ENCODE measurements at regions not wholly inside any gene's neighbourhood (a gene's known extent, or its start where the extent isn't known, plus 50 kb on each side); places are given as distances from the start of the nearest gene placed in this dataset.
"Not testable (repeated sequence)": the region's sequence is repeated elsewhere in the genome, so short reads cannot be mapped to it uniquely, and the experiment has no call there.

DNA sequence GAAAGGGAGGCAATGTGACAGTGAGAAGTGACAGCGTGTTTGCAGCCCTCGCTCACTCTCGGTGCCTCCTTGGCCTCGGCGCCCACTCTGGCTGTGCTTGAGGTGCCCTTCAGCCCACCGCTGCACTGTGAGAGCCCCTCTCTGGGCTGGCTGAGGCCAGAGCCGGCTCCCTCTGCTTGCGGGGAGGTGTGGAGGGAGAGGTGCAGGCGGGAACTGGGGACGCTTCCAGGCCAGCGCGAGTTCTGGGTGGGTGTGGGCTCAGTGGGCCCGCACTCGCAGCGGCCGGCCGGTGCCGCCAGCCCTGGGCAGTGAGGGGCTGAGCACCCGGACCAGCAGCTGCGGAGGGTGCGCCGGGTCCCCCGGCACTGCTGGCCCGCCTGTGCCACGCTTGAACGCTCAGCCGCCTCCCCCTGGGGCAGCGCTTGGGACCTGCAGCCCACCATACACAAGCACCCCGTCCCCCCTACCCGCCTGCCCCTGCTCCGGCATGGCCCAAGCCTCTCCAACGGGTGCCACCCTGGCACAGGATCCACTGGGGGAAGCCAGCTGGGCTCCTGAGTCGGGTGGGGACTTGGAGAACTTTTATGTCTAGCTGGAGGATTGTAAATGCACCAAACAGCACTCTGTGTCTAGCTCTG lies 1142.8 kb upstream of the INTU start:
- no peak for DNase-seq (ENCODE audit: low read depth, low spot score)

DNA sequence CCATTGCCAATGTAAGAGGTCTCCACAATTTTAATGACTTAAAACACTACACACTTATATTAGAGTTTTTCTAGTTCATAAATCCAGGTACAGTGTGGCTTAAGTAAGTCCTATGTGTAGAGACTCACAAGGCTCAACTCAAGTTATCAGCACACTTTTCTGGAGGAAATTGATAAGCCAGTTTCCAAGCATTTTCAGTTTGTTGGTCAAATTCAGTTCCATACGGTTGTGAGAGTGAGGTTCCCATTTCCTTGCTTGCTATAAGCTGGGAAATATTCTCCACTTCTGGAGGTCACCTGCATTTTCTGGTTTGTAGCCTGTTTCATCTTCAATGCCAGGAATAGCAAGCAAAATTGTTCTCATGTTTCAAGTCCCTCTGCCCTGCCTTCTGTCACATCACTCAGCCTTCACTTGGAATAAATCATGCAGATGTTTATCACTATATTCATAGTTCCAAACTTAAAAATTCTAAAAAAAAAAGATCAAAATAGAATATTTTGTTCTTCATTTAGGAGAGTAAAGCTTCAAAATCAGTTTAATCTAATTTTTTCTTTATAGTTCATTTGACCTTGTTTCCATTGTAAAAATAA lies 1137.5 kb upstream of the INTU start:
- no peak for DNase-seq (ENCODE audit: low read depth, low spot score)

- DNase-seq (ENCODE audit: low read depth, low spot score), result no peak
Observed at GRCh38 chr4:126512979-126513378, 1119.8 kb upstream of the INTU start.

- no peak for DNase-seq (ENCODE audit: low read depth, low spot score)
Observed at GRCh38 chr4:126513596-126513995, 1119.2 kb upstream of the INTU start.

- no peak for DNase-seq (ENCODE audit: low read depth, low spot score)
Observed at GRCh38 chr4:126520731-126521130, 1112.0 kb upstream of the INTU start.

- not testable (repeated sequence) for DNase-seq (ENCODE audit: low read depth, low spot score)
Observed at GRCh38 chr4:126525400-126525799, 1107.4 kb upstream of the INTU start.

- no peak for DNase-seq (ENCODE audit: low read depth, low spot score)
Observed at GRCh38 chr4:126526335-126526734, 1106.4 kb upstream of the INTU start.

DNA sequence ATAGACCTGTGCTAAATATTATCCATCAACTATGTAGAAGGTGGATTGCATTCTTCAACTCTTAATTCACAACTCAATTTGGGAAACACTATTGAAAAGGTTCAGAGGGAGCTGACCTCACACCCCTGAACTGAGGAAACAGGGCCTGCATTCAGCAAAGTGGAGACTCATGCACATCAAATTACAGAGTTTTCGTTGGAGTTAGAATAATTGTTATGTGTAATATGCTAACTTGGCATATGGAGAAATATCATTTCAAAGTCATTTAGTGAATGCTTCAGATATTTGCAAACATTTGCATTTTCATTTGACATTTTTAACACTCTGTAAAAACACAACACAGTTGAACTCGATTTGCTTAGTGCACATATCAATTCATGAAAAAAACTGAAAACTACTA lies 1102.8 kb upstream of the INTU start:
- DNase-seq (ENCODE audit: low read depth, low spot score), result no peak

GRCh38 chr4:126530996-126531585 lies 1101.7 kb upstream of the INTU start:
- DNase-seq (ENCODE audit: low read depth, low spot score), result no peak

GRCh38 chr4:126532527-126532926 lies 1100.2 kb upstream of the INTU start:
- DNase-seq (ENCODE audit: low read depth, low spot score), result no peak

DNA sequence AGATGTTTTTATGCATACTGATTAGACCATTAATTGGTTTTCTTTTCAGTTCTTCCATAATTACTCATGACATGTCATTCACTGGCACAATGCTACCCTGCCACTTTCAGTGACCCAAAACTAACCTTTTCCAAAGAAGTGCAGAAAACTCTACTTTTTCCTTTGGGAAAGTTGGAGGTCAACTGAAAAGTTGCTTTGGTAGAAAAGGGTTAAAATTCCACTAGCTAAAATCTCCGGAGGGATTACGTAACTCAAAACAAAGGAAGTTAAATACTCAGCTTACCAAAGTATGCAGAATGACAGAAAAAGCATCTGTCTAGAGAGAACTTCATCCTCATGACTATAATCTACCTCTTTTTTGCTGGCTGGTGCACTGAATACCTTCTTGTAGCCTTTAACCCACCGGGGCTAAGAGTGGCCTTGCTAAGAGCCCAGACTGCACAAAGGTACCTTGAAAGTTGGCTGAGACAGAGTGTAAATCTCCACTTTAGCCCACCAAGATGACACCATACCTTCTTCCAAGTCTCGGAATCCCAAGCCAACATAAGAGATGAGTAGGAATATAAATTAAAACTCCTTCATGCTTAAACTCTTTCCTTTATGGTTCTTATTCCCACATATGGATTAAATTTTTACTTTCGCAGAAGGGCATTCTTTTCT lies 1099.5 kb upstream of the INTU start:
- DNase-seq (ENCODE audit: low read depth, low spot score), result no peak

- DNase-seq (ENCODE audit: low read depth, low spot score), result no peak
Observed at GRCh38 chr4:126539771-126540170, 1093.0 kb upstream of the INTU start.

DNA sequence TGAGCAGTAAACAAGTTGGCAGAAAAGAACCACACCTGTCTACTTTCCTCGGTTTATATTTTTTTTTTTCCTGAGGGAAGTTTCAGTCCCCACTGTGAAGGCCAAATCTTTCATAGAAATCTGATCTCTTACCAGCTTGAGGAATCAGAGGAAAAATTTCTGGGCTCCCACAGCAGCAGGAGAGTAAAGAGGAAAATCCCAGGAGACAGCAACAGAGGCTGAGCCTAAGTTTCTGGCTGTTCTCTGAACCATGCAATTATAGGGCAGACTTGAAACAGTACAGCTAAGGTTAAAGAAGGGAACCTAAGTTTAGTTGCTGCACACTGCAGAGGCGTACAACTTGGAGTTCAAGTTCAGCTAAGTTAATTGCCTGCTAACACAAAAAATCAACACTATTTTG lies 1090.9 kb upstream of the INTU start:
- no peak for DNase-seq (ENCODE audit: low read depth, low spot score)

DNA sequence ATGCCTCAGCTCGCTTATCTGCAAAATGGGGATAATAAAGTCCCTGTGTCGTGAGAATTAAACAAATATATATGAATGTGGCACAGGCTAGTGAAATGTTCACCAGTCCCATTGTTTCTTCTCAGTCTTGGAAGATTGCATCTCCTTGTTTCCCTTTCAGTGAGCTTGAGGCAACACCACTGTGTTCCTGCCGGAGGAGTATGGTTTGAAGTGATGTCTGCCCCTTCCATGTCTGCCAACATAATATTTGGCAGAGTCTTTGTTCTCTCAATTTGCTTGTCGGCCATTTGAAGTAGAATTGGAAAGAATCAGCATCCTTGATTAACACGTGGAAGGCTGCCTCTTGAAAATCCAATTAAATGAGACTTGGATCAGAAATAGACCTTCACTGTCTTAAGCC lies 1088.5 kb upstream of the INTU start:
- no peak for DNase-seq (ENCODE audit: low read depth, low spot score)

DNA sequence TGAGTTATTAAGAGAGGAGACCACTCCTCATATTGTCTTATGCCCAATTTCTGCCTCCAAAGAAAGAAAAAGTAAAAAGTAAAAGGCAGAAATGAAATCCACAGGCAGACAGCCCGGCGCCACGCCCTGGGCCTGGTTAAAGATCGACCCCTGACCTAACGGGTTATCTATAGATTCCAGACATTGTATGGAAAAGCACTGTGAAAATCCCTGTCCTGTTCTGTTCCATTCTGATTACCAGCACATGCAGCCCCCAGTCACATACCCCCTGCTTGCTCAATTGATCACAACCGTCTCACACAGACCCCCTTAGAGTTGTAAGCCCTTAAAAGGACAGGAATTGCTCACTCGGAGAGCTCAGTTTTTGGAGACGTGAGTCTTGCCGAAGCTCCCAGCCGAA lies 1086.6 kb upstream of the INTU start:
- not testable (repeated sequence) for DNase-seq (ENCODE audit: low read depth, low spot score)

DNA sequence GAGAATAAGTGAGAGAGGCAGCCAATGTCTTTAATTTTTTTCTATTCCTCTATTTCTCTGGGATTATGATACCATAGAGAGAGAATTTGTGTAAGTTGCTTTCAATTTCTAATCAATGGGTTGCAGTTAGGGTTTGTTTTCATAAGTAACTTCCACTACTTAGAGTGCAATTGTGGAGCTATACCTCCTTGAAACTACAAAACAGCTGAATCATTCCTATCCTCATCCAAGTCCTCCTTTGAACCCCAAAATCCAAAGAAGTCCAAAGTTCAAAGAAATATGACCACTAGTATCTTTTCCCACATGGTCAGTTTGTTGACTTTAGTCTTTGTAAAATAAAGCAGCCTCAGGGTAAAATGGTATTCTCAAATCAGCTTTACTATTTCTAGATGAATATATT lies 1085.4 kb upstream of the INTU start:
- DNase-seq (ENCODE audit: low read depth, low spot score), result no peak

DNA sequence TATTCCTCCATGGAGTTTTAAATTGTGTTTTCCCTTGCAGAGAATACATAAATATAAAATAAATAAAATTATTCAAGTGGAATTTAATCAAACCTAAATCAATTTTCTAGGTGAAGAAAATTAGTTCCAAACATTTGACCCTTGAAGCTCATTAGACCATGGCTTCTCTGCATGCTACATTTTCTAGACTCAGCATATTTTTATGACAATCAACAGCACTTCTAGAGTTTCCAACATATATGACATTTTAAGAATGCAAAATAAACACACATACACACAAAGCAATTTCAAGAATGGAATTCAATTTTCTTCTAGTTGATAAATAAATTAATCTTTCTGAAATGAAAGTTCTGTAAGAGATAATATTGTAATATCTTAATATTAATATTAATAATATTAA lies 1083.9 kb upstream of the INTU start:
- DNase-seq (ENCODE audit: low read depth, low spot score), result no peak

DNA sequence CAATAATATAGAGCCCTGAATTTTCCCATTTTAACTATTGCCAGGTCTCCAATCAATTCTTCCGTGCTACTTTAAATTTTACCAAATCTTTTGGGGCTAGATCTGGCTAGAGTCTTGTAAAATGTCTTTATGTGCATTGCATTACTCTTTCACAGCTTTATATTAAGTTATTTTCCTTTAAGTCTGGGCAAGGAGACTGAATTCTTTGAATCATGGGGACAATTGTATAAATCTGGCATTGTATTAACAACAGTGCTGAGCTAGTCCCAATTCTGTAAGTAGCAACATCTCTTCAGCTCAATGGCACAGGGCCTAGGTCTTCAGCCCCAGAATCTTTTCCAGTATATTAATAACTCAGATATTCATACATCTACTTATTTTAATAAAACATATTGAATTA lies 1080.4 kb upstream of the INTU start:
- DNase-seq (ENCODE audit: low read depth, low spot score), result no peak

DNA sequence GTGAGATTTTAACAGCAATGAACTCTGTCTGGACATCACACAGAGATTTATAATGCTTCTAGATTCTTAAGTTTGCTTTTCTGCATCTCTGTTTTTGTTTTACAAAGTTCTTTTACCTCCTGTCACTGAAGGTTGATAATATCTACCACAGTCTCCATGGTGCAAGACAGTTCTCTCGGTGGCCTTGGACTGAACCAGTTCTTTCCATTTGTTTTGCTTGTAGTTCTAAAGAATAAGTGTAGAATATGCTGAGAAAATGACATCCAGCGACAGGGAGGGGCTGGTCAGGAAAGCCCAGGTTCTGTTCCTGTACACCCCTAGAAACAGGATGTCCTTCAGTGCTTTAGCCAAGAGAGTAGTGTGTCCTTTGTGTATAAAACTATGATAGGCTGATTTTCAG lies 1079.5 kb upstream of the INTU start:
- DNase-seq (ENCODE audit: low read depth, low spot score), result no peak

DNA sequence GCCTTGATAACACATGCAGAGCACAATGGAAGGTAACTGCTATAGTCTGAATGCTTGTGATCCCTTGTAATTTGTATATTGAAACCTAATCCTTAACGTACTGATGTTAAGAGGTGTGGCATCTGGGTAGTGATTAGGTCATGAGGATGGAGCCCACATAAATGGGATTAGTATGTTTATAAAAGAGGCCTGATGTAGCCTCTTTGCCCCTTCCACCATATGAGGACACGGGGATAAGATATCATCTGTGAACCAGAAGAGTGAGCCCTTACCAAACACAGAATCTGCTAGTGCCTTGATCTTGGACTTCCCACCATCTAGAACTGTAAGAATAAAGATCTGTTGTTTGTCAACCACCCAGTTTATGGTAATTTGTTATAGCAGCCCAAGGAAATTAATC lies 1074.2 kb upstream of the INTU start:
- no peak for DNase-seq (ENCODE audit: low read depth, low spot score)

GRCh38 chr4:126559961-126560360 lies 1072.8 kb upstream of the INTU start:
- no peak for DNase-seq (ENCODE audit: low read depth, low spot score)

DNA sequence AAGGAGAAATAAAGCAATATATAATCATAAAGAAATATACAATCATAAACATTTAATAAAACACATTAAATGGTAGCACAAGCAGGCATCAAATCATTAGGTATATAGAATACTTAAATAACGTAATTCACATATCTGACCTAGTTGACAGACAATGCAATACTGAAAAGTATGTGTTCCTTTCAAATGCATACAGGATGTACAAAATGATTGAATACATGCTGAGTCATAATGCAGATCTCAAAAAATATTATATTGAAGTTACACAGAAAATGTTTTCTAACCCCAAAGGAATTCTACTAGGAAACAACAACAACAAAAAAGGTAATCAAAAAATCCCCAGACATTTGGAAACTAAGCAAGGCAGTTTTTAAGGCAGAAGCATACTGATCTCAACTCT lies 1072.0 kb upstream of the INTU start:
- no peak for DNase-seq (ENCODE audit: low read depth, low spot score)

GRCh38 chr4:126563389-126563788 lies 1069.4 kb upstream of the INTU start:
- DNase-seq (ENCODE audit: low read depth, low spot score), result no peak
